Right lobe of liver (tissue), 6 donors: ENCODE measurements at regions not wholly inside any gene's neighbourhood (a gene's known extent, or its start where the extent isn't known, plus 50 kb on each side); places are given as distances from the start of the nearest gene placed in this dataset.

Experiments
- ATAC-seq, 4 donors: fragments of 200-7000 bp; cut with Tn5 transposase; one replicate each; pipeline ENCODE4 v1.9.1; 2020; ENCODE audit warnings: mild to moderate bottlenecking in 4 of 4, moderate library complexity in 4 of 4
- DNase-seq, 3 donors: peaks; one replicate each; pipeline ENCODE4 v3.0.0-alpha.2; 2020
- H3K27ac ChIP-seq, 3 donors: fragments of 200-600 bp; one replicate each; pipeline ENCODE4 v1.8.0; 2022
- H3K27me3 ChIP-seq, 2 donors: fragments of 200-600 bp; one replicate each; pipeline ENCODE4 v1.8.0; 2022
- H3K36me3 ChIP-seq, 4 donors: fragments of 200-600 bp; sonication (generic) in 1 of 4; one replicate each; pipeline versions ENCODE4 v1.5.1 to v1.8.0; 2017 to 2022; ENCODE audit warnings: control low read depth in 1 of 4
- H3K4me1 ChIP-seq, 4 donors: fragments of 200-600 bp; sonication (generic) in 1 of 4; one replicate each; pipeline versions ENCODE4 v1.5.1 to v1.8.0; 2017 to 2022; ENCODE audit warnings: control low read depth in 1 of 4
- H3K4me3 ChIP-seq, 3 donors: fragments of 200-600 bp; one replicate each; pipeline ENCODE4 v1.8.0; 2022
- H3K9me3 ChIP-seq, 4 donors: fragments of 200-600 bp; sonication (generic) in 1 of 4; one replicate each; pipeline versions ENCODE4 v1.5.1 to v1.8.0; 2017 to 2022; ENCODE audit warnings: control low read depth in 1 of 4
- POLR2A ChIP-seq: fragments of 450-650 bp; IDR thresholded peaks from one replicate; pipeline ENCODE4 v1.6.1; 2017; ENCODE audit warnings: antibody characterized with exemption, mild to moderate bottlenecking
- WGBS: methylation state at CpG from one replicate; pipeline ENCODE4 v1.1.6; 2018; ENCODE audit warnings: low coverage, low lambda C conversion rate; ENCODE audit not compliant: insufficient coverage; ENCODE audit errors: missing lambda C conversion rate; 5-methylcytosine and 5-hydroxymethylcytosine counted together
- intact Hi-C, 2 donors: fragments of 100-400 bp; cut with DNase I; formaldehyde crosslinking; loops; one replicate each; pipeline versions ENCODE4 v1.11.2 to v1.14.1; 2022
- TF ChIP-seq, protein P1 (sequence below), 4 donors: fragments of 200-600 bp in 3 of 4; fragments of 450-650 bp in 1 of 4; IDR thresholded peaks; one replicate each; pipeline versions ENCODE4 v1.5.1 to v1.8.0; 2016 to 2022; ENCODE audit warnings: antibody characterized with exemption in 4 of 4, mild to moderate bottlenecking in 2 of 4
- donor health status: DM: no; HTN: yes; CAD: no.
- donor health status: DM: no; HTN: no; CAD: no.
- donor health status: DM: no; HTN: no; CAD: no.
- donor health status: DM: no; HTN: yes; CAD: no.
- donor health status: DM: no; HTN: yes; CAD: no.

DNA sequence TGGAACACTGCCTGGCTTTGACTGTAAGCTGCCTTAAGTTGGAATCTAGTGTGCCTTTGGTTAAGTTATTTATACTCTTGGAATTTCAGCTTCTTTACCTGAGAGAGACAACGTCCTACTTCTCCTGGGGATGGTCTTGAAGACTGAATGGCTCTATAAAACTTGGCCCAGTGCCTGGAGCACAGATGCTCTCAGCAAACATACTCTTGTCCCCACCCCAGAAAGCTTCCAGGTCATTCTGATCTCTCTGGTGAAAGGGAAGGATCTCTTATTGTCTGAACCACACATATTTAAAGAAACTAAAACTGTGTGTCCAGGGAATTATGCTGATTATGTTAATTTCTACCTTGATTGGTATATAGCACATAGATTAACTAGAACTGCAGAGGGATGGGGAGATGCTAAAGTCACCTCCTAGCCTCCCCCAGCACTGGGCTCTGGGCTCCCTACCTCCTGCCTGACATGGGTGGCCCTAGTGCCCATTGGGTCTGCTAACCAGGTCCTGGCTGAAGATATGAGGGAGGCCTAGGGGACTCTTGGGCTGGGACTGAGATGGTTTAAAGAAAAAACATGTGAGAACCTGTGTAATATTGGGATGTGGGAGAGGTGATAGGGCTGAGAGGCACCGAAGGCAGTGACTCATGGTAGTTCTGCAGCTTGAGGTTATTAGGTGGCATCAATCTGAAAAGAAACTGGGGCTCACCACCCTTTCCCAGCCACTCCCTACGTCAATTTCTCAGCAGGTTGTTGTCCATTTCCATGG lies 171.0 kb downstream of the RPLP1 start:
- Histone ChIP-seq H3K4me3 (no peak overlapping the region), H3K36me3 (no peaks in the 10 kb centered on the region), H3K4me1 (peaks cover 0 to 16% (median 0%) of the 10 kb centered on the region in 4 donors), H3K27me3 (no peaks in the 10 kb centered on the region), H3K9me3 (no peaks in the 10 kb centered on the region), H3K27ac (no peak overlapping the region)
- intact Hi-C loops: no loop called here
- DNase-seq: peak in 1 of 3 donors; percentile 23
- 89% methylated on average over 2 of the region's 3 CpGs for WGBS
- no peak for ATAC-seq
- TF ChIP-seq POLR2A: no peak
- TF ChIP-seq, protein P1, sequence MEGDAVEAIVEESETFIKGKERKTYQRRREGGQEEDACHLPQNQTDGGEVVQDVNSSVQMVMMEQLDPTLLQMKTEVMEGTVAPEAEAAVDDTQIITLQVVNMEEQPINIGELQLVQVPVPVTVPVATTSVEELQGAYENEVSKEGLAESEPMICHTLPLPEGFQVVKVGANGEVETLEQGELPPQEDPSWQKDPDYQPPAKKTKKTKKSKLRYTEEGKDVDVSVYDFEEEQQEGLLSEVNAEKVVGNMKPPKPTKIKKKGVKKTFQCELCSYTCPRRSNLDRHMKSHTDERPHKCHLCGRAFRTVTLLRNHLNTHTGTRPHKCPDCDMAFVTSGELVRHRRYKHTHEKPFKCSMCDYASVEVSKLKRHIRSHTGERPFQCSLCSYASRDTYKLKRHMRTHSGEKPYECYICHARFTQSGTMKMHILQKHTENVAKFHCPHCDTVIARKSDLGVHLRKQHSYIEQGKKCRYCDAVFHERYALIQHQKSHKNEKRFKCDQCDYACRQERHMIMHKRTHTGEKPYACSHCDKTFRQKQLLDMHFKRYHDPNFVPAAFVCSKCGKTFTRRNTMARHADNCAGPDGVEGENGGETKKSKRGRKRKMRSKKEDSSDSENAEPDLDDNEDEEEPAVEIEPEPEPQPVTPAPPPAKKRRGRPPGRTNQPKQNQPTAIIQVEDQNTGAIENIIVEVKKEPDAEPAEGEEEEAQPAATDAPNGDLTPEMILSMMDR (IDR thresholded peaks at IDR 0.05): no peak

DNA sequence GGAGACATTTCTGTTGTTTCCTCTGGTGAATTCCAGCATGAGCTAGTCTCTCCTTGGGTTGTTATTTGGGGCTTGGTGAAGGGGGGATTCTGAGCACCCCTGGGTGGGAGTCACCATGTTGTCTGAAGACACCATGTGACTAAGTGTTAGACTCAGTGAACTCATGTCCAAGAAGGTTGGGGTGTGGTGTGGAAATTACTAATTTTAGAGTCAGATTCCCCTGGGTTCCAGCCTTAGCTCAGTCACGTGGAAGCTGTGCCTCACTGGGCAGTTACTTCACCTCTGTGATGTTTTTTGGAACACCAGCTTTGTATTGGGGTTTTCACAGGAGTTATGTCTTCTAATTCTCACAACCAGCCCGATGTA lies 171.5 kb downstream of the RPLP1 start:
- intact Hi-C loops: no loop called here
- Histone ChIP-seq H3K27ac (no peak overlapping the region), H3K4me1 (peaks cover 0 to 19% (median 0%) of the 10 kb centered on the region in 4 donors), H3K4me3 (no peak overlapping the region), H3K36me3 (no peaks in the 10 kb centered on the region), H3K27me3 (no peaks in the 10 kb centered on the region), H3K9me3 (no peaks in the 10 kb centered on the region)
- ATAC-seq (no peak), DNase-seq (no peak)
- WGBS: 50% methylated on average over 2 of the region's 2 CpGs
- TF ChIP-seq, protein P1 (IDR thresholded peaks at IDR 0.05): no peak
- TF ChIP-seq POLR2A: no peak

DNA sequence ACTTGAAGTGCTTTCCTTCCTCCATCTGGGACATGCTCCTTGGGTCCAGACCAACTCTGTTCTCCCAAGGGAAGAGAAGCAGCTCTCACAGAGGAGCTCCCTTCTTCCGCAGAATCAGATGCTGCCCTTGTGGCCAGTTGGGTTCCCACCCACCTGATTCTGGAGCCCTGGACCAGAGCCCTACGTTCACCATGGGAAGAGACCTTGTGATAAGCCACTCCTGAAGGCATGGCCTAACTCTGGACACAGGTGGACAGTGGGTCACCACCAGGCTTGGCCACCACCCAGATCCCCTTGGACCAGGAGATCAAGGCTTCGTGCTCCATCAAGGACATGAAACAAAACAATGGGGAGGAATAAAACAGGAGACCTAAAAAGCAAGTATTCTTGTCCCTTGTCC lies 172.2 kb downstream of the RPLP1 start:
- WGBS: 86% methylated on average over 2 of the region's 3 CpGs
- no peak overlapping the region for H3K27ac ChIP-seq
- TF ChIP-seq, protein P1 (IDR thresholded peaks at IDR 0.05): no peak
- TF ChIP-seq POLR2A: no peak
- ATAC-seq (no peak), DNase-seq (no peak)
- no peaks in the 10 kb centered on the region for H3K27me3 ChIP-seq
- H3K4me3 ChIP-seq: no peak overlapping the region
- intact Hi-C loops: no loop called here
- no peaks in the 10 kb centered on the region for H3K36me3 ChIP-seq
- peaks cover 0 to 19% (median 0%) of the 10 kb centered on the region in 4 donors for H3K4me1 ChIP-seq
- H3K9me3 ChIP-seq: no peaks in the 10 kb centered on the region

DNA sequence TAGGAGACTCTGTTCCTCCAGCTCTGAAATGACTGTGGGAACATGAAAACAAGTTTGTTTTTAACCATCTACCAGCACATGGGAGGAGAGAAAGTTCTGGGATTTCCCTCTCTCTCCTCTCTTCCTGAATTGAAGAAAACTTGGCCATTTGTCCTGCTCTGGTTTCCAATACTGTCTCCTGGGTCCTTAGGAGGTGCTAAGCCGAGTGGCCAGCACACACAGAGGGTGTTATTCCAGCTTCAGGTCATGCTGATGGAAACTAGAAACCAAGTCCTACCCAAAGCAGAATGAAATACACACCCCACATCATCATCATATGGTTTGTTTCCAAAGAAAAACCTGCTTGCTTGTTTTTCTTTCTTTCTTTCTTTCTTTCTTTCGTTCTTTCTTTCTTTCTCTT lies 172.7 kb downstream of the RPLP1 start:
- TF ChIP-seq, protein P1 (IDR thresholded peaks at IDR 0.05): no peak
- no peak for TF ChIP-seq POLR2A
- Histone ChIP-seq H3K27ac (no peak overlapping the region), H3K27me3 (no peaks in the 10 kb centered on the region), H3K4me3 (no peak overlapping the region), H3K36me3 (no peaks in the 10 kb centered on the region), H3K4me1 (peaks cover 0 to 19% (median 0%) of the 10 kb centered on the region in 4 donors), H3K9me3 (no peaks in the 10 kb centered on the region)
- no peak for DNase-seq
- intact Hi-C loops: no loop called here
- 92% methylated on average over 1 of the region's 2 CpGs for WGBS
- ATAC-seq: no peak
